ENCODE measurements at regions not wholly inside any gene's neighbourhood (a gene's known extent, or its start where the extent isn't known, plus 50 kb on each side); places are given as distances from the start of the nearest gene placed in this dataset.

- Histone ChIP-seq H3K4me3 (ENCODE audit: low read depth, low read length) (no peak overlapping the region), H3K4me1 (no peaks in the 10 kb centered on the region; the same call in 1 of the 2 replicates), H3K9me3 (no peaks in the 10 kb centered on the region), H3K27me3 (no peaks in the 10 kb centered on the region), H3K36me3 (no peaks in the 10 kb centered on the region)
- TF ChIP-seq CTCF (IDR thresholded peaks at IDR 0.05; ENCODE audit: low read depth, low read length) = no peak
- no peak for DNase-seq
Observed at GRCh38 chr5:63555874-63556273, 406.4 kb downstream of the HTR1A start.

- H3K27me3 ChIP-seq = no peaks in the 10 kb centered on the region
Observed at GRCh38 chr5:63554191-63554590, 408.1 kb downstream of the HTR1A start.

GRCh38 chr5:63553073-63553472 lies 409.2 kb downstream of the HTR1A start:
- Histone ChIP-seq H3K4me3 (ENCODE audit: low read depth, low read length) (no peak overlapping the region), H3K36me3 (no peaks in the 10 kb centered on the region), H3K9me3 (no peaks in the 10 kb centered on the region), H3K4me1 (no peaks in the 10 kb centered on the region; the same call in 1 of the 2 replicates), H3K27me3 (no peaks in the 10 kb centered on the region)
- DNase-seq = no peak
- TF ChIP-seq CTCF (IDR thresholded peaks at IDR 0.05; ENCODE audit: low read depth, low read length) = no peak

More at GRCh38 chr5:63554191-63554590, 408.1 kb downstream of the HTR1A start:
- H3K4me3 ChIP-seq (ENCODE audit: low read depth, low read length) = peak overlapping the region; percentile 14; the same call in 1 of the 2 replicates
- H3K36me3 ChIP-seq = no peaks in the 10 kb centered on the region
- no peaks in the 10 kb centered on the region; the same call in 1 of the 2 replicates for H3K4me1 ChIP-seq
- no peaks in the 10 kb centered on the region for H3K9me3 ChIP-seq
- DNase-seq = peak; percentile 33
- TF ChIP-seq CTCF (IDR thresholded peaks at IDR 0.05; ENCODE audit: low read depth, low read length) = no peak

GRCh38 chr5:63535840-63536602 lies 426.2 kb downstream of the HTR1A start:
- no peak for TF ChIP-seq CTCF (IDR thresholded peaks at IDR 0.05; ENCODE audit: low read depth, low read length)
- DNase-seq = no peak
- H3K4me3 ChIP-seq (ENCODE audit: low read depth, low read length) = no peak overlapping the region

GRCh38 chr5:63524281-63524680 lies 438.0 kb downstream of the HTR1A start:
- Histone ChIP-seq H3K9me3 (no peaks in the 10 kb centered on the region), H3K27me3 (no peaks in the 10 kb centered on the region), H3K4me3 (ENCODE audit: low read depth, low read length) (no peak overlapping the region), H3K36me3 (no peaks in the 10 kb centered on the region), H3K4me1 (no peaks in the 10 kb centered on the region)
- DNase-seq = no peak
- no peak for TF ChIP-seq CTCF (IDR thresholded peaks at IDR 0.05; ENCODE audit: low read depth, low read length)

More at GRCh38 chr5:63535840-63536602, 426.2 kb downstream of the HTR1A start:
- Histone ChIP-seq H3K36me3 (no peaks in the 10 kb centered on the region), H3K9me3 (no peaks in the 10 kb centered on the region), H3K27me3 (peaks cover 6% of the 10 kb centered on the region), H3K4me1 (no peaks in the 10 kb centered on the region)

- no peaks in the 10 kb centered on the region for H3K4me1 ChIP-seq
- no peak overlapping the region for H3K4me3 ChIP-seq (ENCODE audit: low read depth, low read length)
- TF ChIP-seq CTCF (IDR thresholded peaks at IDR 0.05; ENCODE audit: low read depth, low read length) = no peak
- H3K27me3 ChIP-seq = no peaks in the 10 kb centered on the region
- no peaks in the 10 kb centered on the region for H3K9me3 ChIP-seq
- no peaks in the 10 kb centered on the region for H3K36me3 ChIP-seq
- DNase-seq = no peak
Observed at GRCh38 chr5:63516006-63516405, 446.2 kb downstream of the HTR1A start.

Measured in BE2C (cell line).